ENCODE measurements at regions not wholly inside any gene's neighbourhood (a gene's known extent, or its start where the extent isn't known, plus 50 kb on each side); places are given as distances from the start of the nearest gene placed in this dataset.
"Not testable (repeated sequence)": the region's sequence is repeated elsewhere in the genome, so short reads cannot be mapped to it uniquely, and the experiment has no call there.

DNA sequence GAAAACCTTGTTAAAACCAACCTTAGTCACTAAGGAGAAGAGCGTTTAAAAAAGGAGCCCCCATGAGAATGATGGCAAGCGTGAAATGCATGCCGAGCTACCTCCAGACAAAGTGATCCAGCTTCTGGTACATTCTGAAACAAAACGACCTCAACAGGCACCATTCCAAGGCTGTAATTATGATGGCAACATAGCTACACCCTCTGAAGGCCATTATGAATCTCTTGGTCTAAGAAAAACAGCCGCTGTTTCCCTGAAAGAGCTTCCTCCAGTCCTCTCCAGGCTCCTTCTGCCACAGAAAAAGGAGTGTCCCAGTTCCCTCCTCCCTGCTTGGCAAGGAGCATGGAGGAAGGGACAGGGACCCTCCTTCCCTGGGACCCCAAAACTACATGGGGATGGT lies 50.0 kb upstream of the ABLIM1 start:
- peaks cover 11% of the 10 kb centered on the region for H3K27me3 Mint-ChIP-seq
- CTCF ChIA-PET, result interaction anchor here (0.6 to 1.4 kb wide), 2 partner anchors 159 to 404 kb away, joined by 3 to 4 read pairs; no protein-coding TSS in a partner anchor

DNA sequence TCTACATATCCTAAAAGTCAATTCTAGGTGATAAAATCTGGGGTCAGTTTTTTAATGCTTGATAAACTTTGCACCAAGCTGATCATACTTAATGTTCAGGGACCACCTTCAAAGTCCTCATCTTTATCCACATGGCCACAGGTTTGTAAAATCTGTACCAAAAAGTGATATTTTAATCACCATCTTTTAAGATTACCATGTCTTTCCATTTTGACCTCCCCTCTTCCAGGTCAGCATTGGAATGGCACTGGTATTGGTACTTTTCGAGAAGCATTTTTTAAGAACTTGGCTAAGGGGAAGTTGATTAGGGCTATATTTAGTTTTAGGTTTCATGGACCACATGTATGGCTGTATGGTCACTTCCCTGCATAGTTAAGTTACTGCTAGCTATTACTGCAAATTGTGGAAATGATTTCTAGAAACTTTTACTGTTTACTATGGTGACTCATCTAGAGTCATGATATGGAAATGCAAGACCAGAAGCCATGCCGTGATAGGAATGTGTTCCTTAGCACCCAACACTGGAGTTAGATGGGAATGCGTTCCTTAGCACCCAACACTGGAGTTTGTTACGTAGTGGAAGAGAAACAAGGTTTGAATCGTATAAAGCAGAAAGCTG lies 50.8 kb upstream of the ABLIM1 start:
- Mint-ChIP-seq H3K9me3 (no peaks in the 10 kb centered on the region), H3K36me3 (no peaks in the 10 kb centered on the region), H3K27ac (no peak overlapping the region), H3K4me1 (ENCODE audit: low read depth) (no peaks in the 10 kb centered on the region), H3K4me3 (no peak overlapping the region), H3K27me3 (peaks cover 14% of the 10 kb centered on the region)
- ChIA-PET POLR2A (no interaction called here), CTCF (interaction anchor here (0.6 to 1.4 kb wide), 2 partner anchors 238 to 405 kb away, joined by 3 to 4 read pairs; no protein-coding TSS in a partner anchor)
- intact Hi-C loops (cut with micrococcal nuclease), result no loop called here
- DNase-seq, result no peak

More for the DNA sequence above, 50.0 kb upstream of the ABLIM1 start:
- Mint-ChIP-seq H3K36me3 (no peaks in the 10 kb centered on the region), H3K27ac (no peak overlapping the region), H3K4me3 (no peak overlapping the region), H3K4me1 (ENCODE audit: low read depth) (no peaks in the 10 kb centered on the region), H3K9me3 (no peaks in the 10 kb centered on the region)
- intact Hi-C loops (cut with micrococcal nuclease), result no loop called here
- DNase-seq, result no peak
- POLR2A ChIA-PET, result no interaction called here

DNA sequence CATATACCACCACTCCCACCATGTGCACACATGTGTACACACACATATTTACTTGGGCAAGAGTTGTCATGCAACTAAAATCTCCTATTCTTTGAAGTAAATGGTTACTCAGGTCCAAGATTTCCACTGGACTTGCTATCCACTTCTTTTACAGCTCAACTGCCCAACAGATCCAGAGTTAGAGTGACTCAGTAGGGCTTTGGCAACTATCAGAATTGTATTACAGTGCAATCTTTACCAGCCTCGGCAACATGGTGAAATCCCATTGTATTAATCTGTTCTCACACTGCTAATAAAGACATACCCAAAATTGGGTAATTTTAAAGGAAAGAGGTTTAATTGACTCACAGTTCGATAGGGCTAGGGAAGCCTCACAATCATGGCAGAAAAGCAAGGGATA lies 51.9 kb upstream of the ABLIM1 start:
- ChIA-PET CTCF (no interaction called here), POLR2A (no interaction called here)
- no peaks in the 10 kb centered on the region for H3K4me1 Mint-ChIP-seq (ENCODE audit: low read depth)
- H3K9me3 Mint-ChIP-seq, result no peaks in the 10 kb centered on the region
- no peaks in the 10 kb centered on the region for H3K36me3 Mint-ChIP-seq
- no peak overlapping the region for H3K27ac Mint-ChIP-seq
- DNase-seq, result no peak
- H3K4me3 Mint-ChIP-seq, result no peak overlapping the region
- peaks cover 12% of the 10 kb centered on the region for H3K27me3 Mint-ChIP-seq
- intact Hi-C loops (cut with micrococcal nuclease), result no loop called here

DNA sequence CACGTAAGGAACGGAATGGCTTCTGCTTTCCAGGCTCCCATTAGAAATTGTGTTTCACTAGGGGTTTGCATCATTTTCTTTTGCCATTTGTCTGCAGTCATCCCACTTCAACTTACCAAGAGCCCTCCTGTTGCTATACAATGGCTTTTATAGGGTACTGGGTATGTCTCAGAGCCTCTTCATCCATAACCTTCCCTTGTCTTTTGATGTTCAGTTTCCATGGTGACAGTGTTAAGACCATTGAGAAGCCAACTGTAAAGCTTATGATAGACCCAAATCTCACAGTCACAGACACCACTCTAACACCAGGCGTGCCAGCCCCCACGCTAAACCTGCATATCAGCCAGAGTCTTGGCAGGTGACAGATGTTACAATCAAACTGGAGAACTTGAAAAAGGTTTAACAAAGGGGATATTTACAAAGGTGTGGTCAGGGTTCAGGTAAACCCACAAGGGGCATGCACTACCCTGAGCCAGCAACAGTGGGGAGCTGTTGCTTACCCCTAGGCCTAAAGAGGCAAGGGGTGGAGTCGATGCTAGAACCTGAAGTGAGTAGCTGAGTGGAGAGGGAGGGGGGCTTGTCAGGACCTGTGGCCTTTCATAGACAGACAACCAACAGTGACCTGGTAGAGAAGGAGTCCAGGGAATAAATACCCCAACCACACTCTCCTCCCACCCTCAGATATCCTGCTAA lies 53.2 kb upstream of the ABLIM1 start:
- no peaks in the 10 kb centered on the region for H3K4me1 Mint-ChIP-seq (ENCODE audit: low read depth)
- no peak overlapping the region for H3K27ac Mint-ChIP-seq
- intact Hi-C loops (cut with micrococcal nuclease), result no loop called here
- no peak overlapping the region for H3K4me3 Mint-ChIP-seq
- ChIA-PET CTCF (no interaction called here), POLR2A (no interaction called here)
- no peaks in the 10 kb centered on the region for H3K9me3 Mint-ChIP-seq
- no peak for DNase-seq
- H3K27me3 Mint-ChIP-seq, result peaks cover 12% of the 10 kb centered on the region
- no peaks in the 10 kb centered on the region for H3K36me3 Mint-ChIP-seq

DNA sequence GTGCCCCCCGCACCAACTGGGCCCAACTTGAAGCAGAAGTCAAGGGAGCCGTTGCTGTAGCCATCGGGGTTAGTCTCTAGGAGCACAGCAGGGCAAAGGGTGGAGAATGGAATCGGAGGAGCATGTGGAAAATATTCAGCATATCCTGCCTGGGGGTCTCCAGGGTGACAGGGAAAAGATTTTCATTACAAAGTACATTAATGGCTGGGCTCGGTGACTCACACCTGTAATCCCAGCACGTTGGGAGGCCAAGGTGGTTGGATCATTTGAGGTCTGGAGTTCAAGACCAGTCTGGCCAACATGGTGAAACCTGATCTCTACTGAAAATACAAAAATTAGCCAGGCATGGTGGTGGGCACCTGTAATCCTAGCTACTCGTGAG lies 53.8 kb upstream of the ABLIM1 start:
- Mint-ChIP-seq H3K9me3 (no peaks in the 10 kb centered on the region), H3K4me3 (no peak overlapping the region), H3K27me3 (peaks cover 12% of the 10 kb centered on the region), H3K36me3 (no peaks in the 10 kb centered on the region), H3K4me1 (ENCODE audit: low read depth) (no peaks in the 10 kb centered on the region), H3K27ac (no peak overlapping the region)
- ChIA-PET POLR2A (no interaction called here), CTCF (interaction anchor here (1.0 kb wide), 1 partner anchor 8 kb away, joined by 3 read pairs; no protein-coding TSS in a partner anchor)
- intact Hi-C loops (cut with micrococcal nuclease), result no loop called here
- no peak for DNase-seq

DNA sequence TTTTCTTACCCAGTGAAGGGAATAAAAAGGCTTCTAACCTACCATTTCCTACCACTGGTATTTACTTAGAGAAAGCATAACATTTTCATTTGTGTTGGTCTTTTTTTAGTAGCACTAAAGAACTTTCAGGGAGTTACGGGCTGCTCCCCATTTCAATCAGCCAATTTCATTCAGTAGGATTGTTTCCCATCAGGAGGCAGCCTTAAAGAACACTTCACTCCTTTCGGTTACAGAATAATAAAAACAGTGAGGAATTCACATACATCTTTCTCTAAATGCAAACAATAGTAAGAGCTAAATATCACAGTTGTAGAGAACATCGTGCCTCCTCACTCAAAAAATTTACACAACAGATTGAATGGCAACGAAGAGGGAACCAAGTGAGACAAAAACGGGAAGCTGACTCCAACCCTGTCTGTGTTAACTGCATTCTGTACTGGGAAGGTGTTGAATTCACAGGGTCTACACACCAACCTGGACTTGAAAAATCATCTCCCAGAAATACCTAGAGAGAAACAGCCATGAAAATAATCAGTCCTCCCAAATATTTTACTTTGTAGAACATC lies 55.5 kb upstream of the ABLIM1 start:
- peaks cover 7% of the 10 kb centered on the region for H3K27me3 Mint-ChIP-seq
- H3K4me3 Mint-ChIP-seq, result no peak overlapping the region
- H3K27ac Mint-ChIP-seq, result no peak overlapping the region
- no peaks in the 10 kb centered on the region for H3K36me3 Mint-ChIP-seq
- ChIA-PET CTCF (interaction anchor here (0.5 to 1.5 kb wide), 3 partner anchors 10 to 242 kb away, joined by 3 to 4 read pairs (median 3); no protein-coding TSS in a partner anchor), POLR2A (interaction anchor here (0.6 kb wide), 1 partner anchor 23 kb away, joined by 3 read pairs; no protein-coding TSS in a partner anchor)
- intact Hi-C loops (cut with micrococcal nuclease), result no loop called here
- no peaks in the 10 kb centered on the region for H3K4me1 Mint-ChIP-seq (ENCODE audit: low read depth)
- no peak for DNase-seq
- H3K9me3 Mint-ChIP-seq, result no peaks in the 10 kb centered on the region

DNA sequence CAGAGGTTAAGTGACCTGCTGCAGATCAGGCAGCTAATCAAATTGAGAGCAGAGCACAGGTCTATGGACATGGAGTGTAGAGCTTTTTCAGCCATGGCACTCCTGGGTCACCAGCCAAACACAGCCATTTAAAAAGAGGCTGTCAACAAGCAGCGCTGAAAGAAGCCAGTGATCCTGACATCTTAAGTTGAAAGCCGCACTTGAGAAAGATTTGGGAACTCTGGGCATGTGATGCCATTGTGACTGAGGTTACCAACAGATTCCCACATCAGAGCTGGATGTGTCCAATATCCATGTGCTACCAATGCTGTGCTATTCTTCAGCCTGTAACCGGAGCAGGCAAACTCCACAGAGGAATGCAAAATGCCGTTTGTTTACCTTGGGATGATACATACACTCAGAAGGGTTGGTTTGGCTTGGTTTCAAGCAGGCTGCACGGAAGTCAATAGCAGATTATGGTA lies 56.2 kb upstream of the ABLIM1 start:
- intact Hi-C loops (cut with micrococcal nuclease), result no loop called here
- H3K9me3 Mint-ChIP-seq, result no peaks in the 10 kb centered on the region
- no peak overlapping the region for H3K27ac Mint-ChIP-seq
- CTCF ChIA-PET, result interaction anchor here (1.5 kb wide), 1 partner anchor 243 kb away, joined by 4 read pairs; no protein-coding TSS in a partner anchor
- POLR2A ChIA-PET, result interaction anchor here (0.6 kb wide), 1 partner anchor 24 kb away, joined by 3 read pairs; no protein-coding TSS in a partner anchor
- DNase-seq, result no peak
- H3K27me3 Mint-ChIP-seq, result peaks cover 7% of the 10 kb centered on the region
- no peak overlapping the region for H3K4me3 Mint-ChIP-seq
- no peaks in the 10 kb centered on the region for H3K36me3 Mint-ChIP-seq
- no peaks in the 10 kb centered on the region for H3K4me1 Mint-ChIP-seq (ENCODE audit: low read depth)

DNA sequence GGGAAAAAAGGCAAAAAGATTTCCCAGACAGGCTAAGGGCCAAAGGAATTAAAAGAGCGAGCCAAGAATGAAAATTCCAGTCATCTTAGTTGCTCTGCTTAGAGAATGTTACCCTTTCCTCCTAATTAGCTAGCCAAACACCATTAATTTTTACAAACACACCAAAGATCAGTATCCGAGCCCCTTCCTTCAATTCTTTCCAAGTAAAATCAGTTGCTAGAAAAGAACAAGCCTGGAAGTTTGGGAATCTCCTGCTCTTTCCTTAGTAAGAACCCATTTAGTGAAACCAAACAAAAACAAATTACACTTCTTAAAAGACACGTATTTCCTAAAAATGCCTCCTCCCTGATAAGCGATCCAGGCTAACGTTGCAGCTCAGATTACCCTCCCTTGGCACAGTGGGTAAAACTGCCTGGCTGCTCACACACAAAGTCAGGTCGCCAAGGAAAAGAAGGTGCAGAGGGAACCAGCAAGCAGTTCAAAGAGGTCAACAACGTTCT lies 57.1 kb upstream of the ABLIM1 start:
- ChIA-PET POLR2A (no interaction called here), CTCF (no interaction called here)
- Mint-ChIP-seq H3K4me3 (no peak overlapping the region), H3K9me3 (no peaks in the 10 kb centered on the region), H3K4me1 (ENCODE audit: low read depth) (no peaks in the 10 kb centered on the region), H3K27me3 (peaks cover 7% of the 10 kb centered on the region), H3K27ac (no peak overlapping the region), H3K36me3 (no peaks in the 10 kb centered on the region)
- intact Hi-C loops (cut with micrococcal nuclease), result no loop called here
- DNase-seq, result no peak

DNA sequence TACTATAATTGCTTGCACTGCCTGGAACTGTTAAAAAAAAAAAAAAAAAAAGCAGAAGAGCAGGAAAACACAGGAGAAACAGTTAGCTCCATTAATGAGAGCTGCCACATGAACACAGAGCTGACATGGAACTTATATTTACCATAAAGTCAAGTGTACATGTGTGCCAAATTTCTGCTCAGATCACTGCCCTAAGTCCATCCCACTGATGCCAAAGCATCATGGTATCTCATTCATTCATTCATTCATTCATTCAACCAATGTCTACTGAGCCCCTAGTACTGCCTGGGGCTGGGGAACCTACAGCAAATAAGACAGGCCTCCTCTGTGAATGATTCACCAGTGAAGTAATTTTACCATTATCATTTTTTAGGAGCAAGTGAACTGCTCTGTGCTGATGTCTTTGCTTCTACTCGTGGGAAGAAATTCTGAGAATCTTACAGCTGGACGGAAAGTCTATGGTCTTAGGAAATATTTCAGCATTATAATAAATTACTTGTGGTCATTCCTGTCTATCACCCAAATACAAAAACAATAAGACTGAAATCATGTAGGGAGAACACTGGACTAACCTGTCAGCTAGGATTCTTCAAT lies 58.8 kb upstream of the ABLIM1 start:
- CTCF ChIA-PET, result no interaction called here
- Mint-ChIP-seq H3K27ac (no peak overlapping the region), H3K27me3 (peaks cover 3% of the 10 kb centered on the region), H3K9me3 (no peaks in the 10 kb centered on the region), H3K4me3 (no peak overlapping the region), H3K36me3 (no peaks in the 10 kb centered on the region), H3K4me1 (ENCODE audit: low read depth) (no peaks in the 10 kb centered on the region)
- POLR2A ChIA-PET, result no interaction called here
- DNase-seq, result no peak
- intact Hi-C loops (cut with micrococcal nuclease), result no loop called here

DNA sequence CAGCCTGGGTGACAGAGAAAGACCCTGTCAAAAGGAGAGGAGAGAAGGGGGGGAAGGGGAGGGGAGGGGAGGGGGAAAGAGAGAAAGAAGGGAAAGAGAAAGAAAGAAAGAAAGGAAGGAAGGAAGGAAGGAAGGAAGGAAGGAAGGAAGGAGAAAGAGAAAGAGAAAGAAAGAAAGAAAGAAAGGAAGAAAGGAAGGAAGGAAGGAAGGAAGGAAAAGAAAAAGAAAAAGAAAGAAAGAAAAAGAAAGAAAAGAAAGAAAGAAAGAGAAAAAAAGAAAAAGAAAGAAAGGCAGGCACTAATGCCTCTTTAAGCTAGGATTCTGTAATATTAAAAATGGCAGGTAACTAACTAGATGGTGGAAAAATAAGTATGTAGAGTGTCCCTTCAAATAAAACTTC lies 59.8 kb upstream of the ABLIM1 start:
- CTCF ChIA-PET; H3K4me3 Mint-ChIP-seq; H3K9me3 Mint-ChIP-seq; H3K4me1 Mint-ChIP-seq (ENCODE audit: low read depth); intact Hi-C loops (cut with micrococcal nuclease); POLR2A ChIA-PET; H3K27me3 Mint-ChIP-seq; DNase-seq; H3K36me3 Mint-ChIP-seq; H3K27ac Mint-ChIP-seq: not testable (repeated sequence)

DNA sequence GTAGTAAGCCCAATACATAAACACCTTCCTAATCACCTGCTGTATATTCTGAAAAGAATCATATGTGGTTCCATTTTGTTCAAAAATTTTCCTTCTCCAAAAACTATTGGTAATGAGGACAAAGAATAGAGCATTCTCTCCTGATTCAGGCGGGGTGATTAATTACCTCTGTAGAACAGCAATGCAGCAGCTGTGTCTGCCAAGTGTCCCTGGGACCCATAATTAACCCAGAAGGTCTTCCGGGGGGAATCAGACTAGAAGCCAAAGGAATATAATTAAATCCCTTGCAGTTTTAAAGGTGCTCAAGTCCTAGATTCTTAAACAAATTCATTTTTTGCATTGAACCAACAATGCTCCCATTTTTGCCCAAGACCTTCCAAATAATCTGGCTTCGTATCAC lies 60.3 kb upstream of the ABLIM1 start:
- no peaks in the 10 kb centered on the region for H3K9me3 Mint-ChIP-seq
- ChIA-PET POLR2A (no interaction called here), CTCF (no interaction called here)
- intact Hi-C loops (cut with micrococcal nuclease), result no loop called here
- H3K27me3 Mint-ChIP-seq, result peaks cover 3% of the 10 kb centered on the region
- H3K4me3 Mint-ChIP-seq, result no peak overlapping the region
- H3K4me1 Mint-ChIP-seq (ENCODE audit: low read depth), result no peaks in the 10 kb centered on the region
- no peak for DNase-seq
- H3K27ac Mint-ChIP-seq, result no peak overlapping the region
- H3K36me3 Mint-ChIP-seq, result no peaks in the 10 kb centered on the region

DNA sequence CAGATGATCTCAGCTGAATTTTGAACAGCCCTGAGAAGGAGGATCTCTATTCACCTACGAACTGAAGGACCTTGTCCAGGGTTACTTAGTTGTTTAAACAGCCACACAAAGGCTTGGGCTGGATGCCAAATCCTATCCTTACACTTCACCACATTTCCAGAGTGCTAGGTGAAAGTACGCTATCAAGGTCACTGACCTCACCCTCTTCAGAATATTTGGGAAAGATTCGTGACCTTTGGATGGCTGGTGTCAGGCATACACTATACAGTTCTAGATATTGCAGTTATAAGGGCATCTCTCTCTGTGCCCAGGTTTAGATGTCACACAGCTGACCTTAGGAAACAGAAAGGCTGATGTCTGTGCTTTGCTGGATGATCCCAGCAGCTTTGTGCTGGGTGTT lies 61.2 kb upstream of the ABLIM1 start:
- Mint-ChIP-seq H3K27me3 (no peaks in the 10 kb centered on the region), H3K9me3 (no peaks in the 10 kb centered on the region), H3K4me3 (no peak overlapping the region), H3K4me1 (ENCODE audit: low read depth) (no peaks in the 10 kb centered on the region), H3K27ac (no peak overlapping the region), H3K36me3 (no peaks in the 10 kb centered on the region)
- CTCF ChIA-PET, result no interaction called here
- DNase-seq, result no peak
- POLR2A ChIA-PET, result no interaction called here
- intact Hi-C loops (cut with micrococcal nuclease), result no loop called here

Data from activated CD4-positive, alpha-beta memory T cell treated with anti-CD3 and anti-CD28 coated beads for 36 hours (primary cell).